Glutamatergic neuron (in vitro differentiated cells): ENCODE measurements at regions not wholly inside any gene's neighbourhood (a gene's known extent, or its start where the extent isn't known, plus 50 kb on each side); places are given as distances from the start of the nearest gene placed in this dataset.

Source experiments
- DNase-seq: peaks from one replicate; pipeline ENCODE4 v3.0.0; 2022
- H3K27ac Mint-ChIP-seq: one replicate; pipeline ENCODE4 v1.8.0; 2020; ENCODE audit warnings: mild to moderate bottlenecking, mixed read lengths, inconsistent platforms; ENCODE audit not compliant: unreplicated experiment
- H3K27me3 Mint-ChIP-seq: one replicate; pipeline ENCODE4 v1.8.0; 2020; ENCODE audit warnings: mild to moderate bottlenecking, moderate library complexity, mixed read lengths, inconsistent platforms; ENCODE audit not compliant: unreplicated experiment
- H3K36me3 Mint-ChIP-seq: one replicate; pipeline ENCODE4 v1.8.0; 2020; ENCODE audit warnings: mild to moderate bottlenecking, mixed read lengths, inconsistent platforms; ENCODE audit not compliant: unreplicated experiment
- H3K4me1 Mint-ChIP-seq: one replicate; pipeline ENCODE4 v1.8.0; 2020; ENCODE audit warnings: mild to moderate bottlenecking, low read depth, mixed read lengths, inconsistent platforms; ENCODE audit not compliant: unreplicated experiment
- H3K4me3 Mint-ChIP-seq: one replicate; pipeline ENCODE4 v1.8.0; 2020; ENCODE audit warnings: mild to moderate bottlenecking, mixed read lengths, inconsistent platforms; ENCODE audit not compliant: unreplicated experiment
- H3K9me3 Mint-ChIP-seq: one replicate; pipeline ENCODE4 v1.8.0; 2020; ENCODE audit warnings: mild to moderate bottlenecking, moderate library complexity, mixed read lengths, inconsistent platforms; ENCODE audit not compliant: unreplicated experiment
- TF ChIP-seq, protein P1 (sequence below): fragments of 200-600 bp; sonication (generic); IDR thresholded peaks from one replicate; pipeline ENCODE4 v1.5.0; 2021; ENCODE audit not compliant: partially characterized antibody, unreplicated experiment

DNA sequence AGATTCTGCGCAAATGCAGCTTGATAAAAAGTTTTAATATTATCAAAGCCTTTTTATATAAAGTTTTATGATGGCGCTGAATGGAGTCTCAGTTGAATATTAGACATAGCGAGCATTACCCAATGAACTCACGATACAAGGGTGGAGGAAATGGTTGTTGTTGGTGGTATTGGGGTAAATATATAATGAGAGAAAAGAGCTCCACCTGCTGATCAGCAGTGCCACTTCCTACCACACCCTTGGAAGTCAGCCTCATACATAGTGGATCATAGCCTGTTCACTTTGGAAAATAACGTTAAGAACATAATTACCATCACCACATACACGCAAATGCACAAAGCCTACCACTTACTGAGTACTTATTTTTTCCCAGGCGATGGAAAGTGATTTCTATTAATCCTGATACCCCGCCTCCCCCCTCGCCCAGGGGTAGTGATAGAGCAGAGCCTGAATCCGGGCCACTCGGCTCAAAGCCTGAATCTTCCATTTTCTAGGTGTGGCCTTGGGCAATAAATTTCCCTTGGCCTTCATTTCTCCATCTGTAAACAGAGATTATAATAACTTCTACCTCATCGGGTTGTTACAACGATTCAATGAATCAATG, 358.3 kb downstream of the KLF5 start:
- Mint-ChIP-seq H3K36me3 (no peaks in the 10 kb centered on the region), H3K9me3 (no peaks in the 10 kb centered on the region), H3K4me1 (no peaks in the 10 kb centered on the region), H3K27ac (no peak overlapping the region), H3K27me3 (no peaks in the 10 kb centered on the region), H3K4me3 (no peak overlapping the region)
- DNase-seq, result no peak
- TF ChIP-seq, protein P1, sequence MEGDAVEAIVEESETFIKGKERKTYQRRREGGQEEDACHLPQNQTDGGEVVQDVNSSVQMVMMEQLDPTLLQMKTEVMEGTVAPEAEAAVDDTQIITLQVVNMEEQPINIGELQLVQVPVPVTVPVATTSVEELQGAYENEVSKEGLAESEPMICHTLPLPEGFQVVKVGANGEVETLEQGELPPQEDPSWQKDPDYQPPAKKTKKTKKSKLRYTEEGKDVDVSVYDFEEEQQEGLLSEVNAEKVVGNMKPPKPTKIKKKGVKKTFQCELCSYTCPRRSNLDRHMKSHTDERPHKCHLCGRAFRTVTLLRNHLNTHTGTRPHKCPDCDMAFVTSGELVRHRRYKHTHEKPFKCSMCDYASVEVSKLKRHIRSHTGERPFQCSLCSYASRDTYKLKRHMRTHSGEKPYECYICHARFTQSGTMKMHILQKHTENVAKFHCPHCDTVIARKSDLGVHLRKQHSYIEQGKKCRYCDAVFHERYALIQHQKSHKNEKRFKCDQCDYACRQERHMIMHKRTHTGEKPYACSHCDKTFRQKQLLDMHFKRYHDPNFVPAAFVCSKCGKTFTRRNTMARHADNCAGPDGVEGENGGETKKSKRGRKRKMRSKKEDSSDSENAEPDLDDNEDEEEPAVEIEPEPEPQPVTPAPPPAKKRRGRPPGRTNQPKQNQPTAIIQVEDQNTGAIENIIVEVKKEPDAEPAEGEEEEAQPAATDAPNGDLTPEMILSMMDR, result no peak

DNA sequence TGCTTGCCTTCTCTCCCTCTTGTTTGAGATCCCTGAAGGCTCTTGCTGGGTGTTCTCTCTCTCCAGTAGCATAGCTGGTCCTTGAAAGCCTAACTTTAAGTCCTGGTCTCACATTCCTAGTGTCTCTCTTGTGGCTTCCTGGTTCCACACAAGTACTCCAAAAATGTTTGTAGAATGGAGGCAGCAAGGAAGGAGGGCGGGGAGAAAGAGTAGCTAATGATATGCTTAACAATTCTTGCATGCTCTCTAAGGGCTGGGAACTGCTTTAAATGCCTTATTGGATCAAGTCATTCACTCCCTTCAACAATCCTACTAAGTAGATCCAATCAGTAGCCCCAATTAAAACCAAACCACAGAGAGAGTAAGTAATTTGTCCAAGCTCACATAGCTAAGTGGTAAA, 357.3 kb downstream of the KLF5 start:
- Mint-ChIP-seq H3K9me3 (no peaks in the 10 kb centered on the region), H3K4me3 (no peak overlapping the region), H3K27me3 (no peaks in the 10 kb centered on the region), H3K27ac (no peak overlapping the region), H3K36me3 (no peaks in the 10 kb centered on the region), H3K4me1 (no peaks in the 10 kb centered on the region)
- no peak for DNase-seq
- TF ChIP-seq, protein P1, result no peak

DNA sequence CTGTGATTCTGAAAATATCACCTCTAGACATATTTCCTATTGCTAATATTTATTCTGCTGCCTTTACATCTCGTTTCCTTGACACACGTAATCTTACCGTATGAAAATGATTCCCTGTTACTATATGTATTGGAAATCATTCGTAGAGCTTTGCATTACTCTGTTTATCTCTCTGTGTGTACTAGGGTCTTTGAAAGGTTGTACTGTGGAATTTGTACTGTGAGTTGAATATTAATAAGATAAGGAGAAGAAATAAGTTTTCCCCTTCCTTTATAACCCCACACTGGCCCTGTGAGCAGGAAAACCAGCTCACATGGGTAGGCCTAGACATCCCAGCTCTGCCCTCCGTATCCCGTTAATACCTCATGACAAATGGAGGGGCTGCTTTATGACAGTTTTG, 354.9 kb downstream of the KLF5 start:
- TF ChIP-seq, protein P1, result no peak
- H3K4me3 Mint-ChIP-seq, result no peak overlapping the region
- no peaks in the 10 kb centered on the region for H3K4me1 Mint-ChIP-seq
- no peak for DNase-seq
- H3K27ac Mint-ChIP-seq, result no peak overlapping the region
- H3K9me3 Mint-ChIP-seq, result no peaks in the 10 kb centered on the region
- H3K27me3 Mint-ChIP-seq, result peaks cover 2% of the 10 kb centered on the region
- H3K36me3 Mint-ChIP-seq, result no peaks in the 10 kb centered on the region

DNA sequence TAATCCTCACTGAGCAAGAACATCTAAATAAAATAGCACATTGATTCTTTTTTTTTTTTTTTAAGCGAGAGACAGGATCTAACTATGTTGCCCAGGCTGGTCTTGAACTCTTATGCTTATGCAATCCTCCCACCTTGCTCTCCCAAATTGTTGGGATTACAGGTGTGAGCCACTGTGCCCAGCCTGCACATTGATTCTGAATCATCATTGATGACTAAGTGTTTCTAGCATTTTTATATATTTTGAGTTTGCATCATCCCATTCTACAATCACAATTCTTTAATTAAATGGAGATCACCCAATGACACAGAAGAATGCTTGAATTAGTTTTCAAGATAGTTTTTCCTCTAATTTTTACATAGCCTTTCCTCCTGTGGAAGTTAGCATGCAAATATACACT, 354.1 kb downstream of the KLF5 start:
- no peaks in the 10 kb centered on the region for H3K9me3 Mint-ChIP-seq

More for the DNA sequence above, 354.1 kb downstream of the KLF5 start:
- no peak overlapping the region for H3K4me3 Mint-ChIP-seq
- no peak for DNase-seq
- no peak overlapping the region for H3K27ac Mint-ChIP-seq
- TF ChIP-seq, protein P1, result no peak
- peaks cover 2% of the 10 kb centered on the region for H3K27me3 Mint-ChIP-seq
- no peaks in the 10 kb centered on the region for H3K4me1 Mint-ChIP-seq
- no peaks in the 10 kb centered on the region for H3K36me3 Mint-ChIP-seq
